Activated CD4-positive, CD25-positive, alpha-beta regulatory T cell treated with anti-CD3 and anti-CD28 coated beads, Interleukin-2, amount 50 U/mL, for 72 hours (primary cell): ENCODE measurements at regions not wholly inside any gene's neighbourhood (a gene's known extent, or its start where the extent isn't known, plus 50 kb on each side); places are given as distances from the start of the nearest gene placed in this dataset.

Experiments used
- DNase-seq: peaks from one replicate; pipeline ENCODE4 v3.0.0; 2021

DNA sequence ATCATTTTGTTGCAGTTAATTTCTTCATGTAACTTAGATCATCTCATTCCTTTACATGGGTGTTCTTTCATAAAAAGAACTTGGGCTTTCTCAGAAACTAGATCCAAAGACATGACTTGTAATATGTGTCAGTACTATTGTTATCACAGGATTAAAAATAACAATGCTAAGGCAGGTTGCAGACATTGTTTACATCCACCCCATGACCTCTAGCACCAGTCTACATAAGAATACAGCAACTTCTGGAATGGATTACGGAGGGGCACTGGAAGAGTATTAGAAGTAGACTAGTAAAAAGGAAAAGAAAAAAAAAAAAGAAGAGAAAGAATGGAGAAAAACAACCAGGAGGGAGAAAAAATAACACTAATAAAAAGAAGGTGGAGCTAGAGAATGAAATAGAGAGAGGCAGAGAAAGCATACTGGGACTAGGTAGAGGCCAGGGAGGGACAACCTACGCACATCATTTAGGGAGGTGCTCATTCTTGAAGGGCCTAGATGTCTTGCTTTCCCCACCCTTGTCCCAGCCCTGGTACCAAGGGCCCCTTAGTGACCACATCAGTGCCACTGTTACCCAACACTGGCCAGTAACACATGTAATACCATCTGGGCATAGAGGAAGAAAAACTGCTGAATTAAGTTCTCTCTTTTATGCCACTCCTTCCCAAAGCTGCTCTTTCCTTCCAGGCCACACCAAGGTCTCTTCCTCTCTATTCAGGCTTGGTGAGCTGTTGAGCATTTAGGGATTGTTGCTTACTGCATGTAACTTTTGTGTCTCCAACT, 70.6 kb upstream of the KLF7 start:
- no peak for DNase-seq

DNA sequence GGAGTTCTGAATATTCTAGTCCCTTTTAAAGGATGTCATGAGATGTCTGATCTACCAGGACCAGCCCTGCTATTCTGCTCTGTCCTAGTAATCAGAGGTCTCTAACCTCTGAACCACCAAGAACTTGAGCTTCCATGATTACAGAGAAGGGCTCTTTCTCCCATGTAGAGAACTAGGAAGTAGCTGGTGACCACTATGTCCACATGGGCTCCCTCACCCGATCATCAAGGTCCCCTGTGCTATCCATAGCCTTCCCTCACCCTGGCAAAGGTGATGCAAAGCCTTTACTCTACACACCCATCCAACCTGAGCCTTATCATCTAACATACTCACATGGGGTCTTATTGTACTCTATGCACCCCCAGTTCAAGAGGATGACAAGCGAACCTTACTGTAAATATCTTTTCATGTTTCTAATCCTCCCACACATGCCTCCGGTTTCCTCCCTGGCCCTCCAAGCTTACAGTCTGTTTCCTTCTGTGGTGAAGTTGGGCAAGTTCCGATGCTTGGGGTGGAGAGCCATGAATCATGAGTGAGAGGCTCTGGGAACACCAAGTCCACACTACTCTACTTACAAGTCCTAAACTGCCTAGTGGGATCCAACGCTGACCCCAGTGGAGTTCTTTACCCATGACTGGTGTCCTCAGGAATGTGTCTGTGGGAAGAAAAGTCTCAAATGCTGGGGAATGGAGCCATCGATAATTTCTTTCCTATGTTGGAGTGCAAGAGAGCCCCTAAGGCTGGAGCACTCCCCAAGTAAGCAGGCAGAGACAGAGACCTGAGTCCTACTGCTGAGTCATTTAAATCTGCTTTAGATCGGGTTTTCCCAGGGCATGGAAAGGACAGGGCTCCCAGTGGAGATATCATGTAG, 73.3 kb upstream of the KLF7 start:
- no peak for DNase-seq

DNA sequence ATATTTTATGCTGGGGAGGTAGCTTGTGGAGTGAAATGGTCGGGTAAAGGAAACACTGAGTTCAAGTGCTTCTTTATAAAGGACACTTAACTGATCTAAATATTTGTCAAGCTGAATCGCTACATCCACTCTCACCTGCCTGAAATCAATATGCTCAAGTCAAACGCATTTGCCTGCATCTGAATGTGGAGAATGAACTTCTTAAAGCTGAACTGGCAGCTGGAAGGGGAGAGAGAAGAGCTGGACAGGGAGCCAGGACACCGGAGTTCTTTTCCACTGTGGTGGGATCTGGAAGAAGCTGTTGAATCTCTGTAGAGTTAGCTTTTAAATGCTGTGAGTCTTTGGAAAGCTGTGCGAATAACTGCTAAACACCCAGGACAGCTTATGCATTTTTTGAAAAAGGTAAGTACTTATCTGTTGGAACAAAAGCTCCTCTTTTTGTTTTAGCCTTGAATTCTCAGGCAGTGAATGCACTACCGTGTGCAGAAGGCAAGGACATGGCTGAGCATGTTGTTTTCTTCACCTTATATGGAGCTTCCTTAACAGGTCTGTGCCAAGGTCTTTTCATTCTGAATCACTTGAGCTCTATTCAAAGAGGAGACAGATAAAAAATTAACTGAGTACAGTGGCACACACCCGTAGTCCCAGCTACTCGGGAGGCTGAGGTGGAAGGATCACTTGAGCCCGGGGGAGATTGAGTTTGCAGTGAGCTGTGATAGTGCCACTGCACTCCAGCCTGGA, 74.2 kb upstream of the KLF7 start:
- no peak for DNase-seq

- DNase-seq: no peak
Observed at GRCh38 chr2:207240649-207241048, 74.9 kb upstream of the KLF7 start.

GRCh38 chr2:207241198-207241597, 75.5 kb upstream of the KLF7 start:
- no peak for DNase-seq

DNA sequence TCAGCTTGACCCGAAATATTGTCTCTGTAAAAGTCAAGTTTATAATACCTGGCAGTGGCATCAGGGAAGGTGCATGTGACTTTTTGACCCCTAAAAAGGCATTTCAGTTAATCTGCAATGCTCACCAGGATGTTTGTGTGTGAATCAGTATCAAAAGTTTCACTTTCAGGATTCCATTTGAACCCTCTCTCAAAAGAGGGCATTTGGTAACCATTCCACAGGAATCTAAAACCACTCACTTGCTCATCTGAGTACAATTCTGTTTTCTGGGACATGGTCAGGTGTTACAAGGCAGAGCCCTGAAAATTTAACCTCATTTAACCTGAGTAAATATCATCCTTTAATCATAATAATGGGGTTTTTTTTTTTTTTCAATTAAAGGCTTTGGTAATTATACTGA, 77.9 kb upstream of the KLF7 start:
- no peak for DNase-seq

GRCh38 chr2:207244971-207245925, 79.5 kb upstream of the KLF7 start:
- DNase-seq: no peak

GRCh38 chr2:207248702-207249377, 83.1 kb upstream of the KLF7 start:
- DNase-seq: no peak

- DNase-seq: no peak
Observed at GRCh38 chr2:207251022-207251421, 85.3 kb upstream of the KLF7 start.

GRCh38 chr2:207251573-207252192, 85.9 kb upstream of the KLF7 start:
- no peak for DNase-seq

GRCh38 chr2:207252416-207252815, 86.7 kb upstream of the KLF7 start:
- DNase-seq: no peak

- DNase-seq: no peak
Observed at GRCh38 chr2:207252979-207253645, 87.4 kb upstream of the KLF7 start.

- DNase-seq: no peak
Observed at GRCh38 chr2:207253666-207254345, 88.1 kb upstream of the KLF7 start.

DNA sequence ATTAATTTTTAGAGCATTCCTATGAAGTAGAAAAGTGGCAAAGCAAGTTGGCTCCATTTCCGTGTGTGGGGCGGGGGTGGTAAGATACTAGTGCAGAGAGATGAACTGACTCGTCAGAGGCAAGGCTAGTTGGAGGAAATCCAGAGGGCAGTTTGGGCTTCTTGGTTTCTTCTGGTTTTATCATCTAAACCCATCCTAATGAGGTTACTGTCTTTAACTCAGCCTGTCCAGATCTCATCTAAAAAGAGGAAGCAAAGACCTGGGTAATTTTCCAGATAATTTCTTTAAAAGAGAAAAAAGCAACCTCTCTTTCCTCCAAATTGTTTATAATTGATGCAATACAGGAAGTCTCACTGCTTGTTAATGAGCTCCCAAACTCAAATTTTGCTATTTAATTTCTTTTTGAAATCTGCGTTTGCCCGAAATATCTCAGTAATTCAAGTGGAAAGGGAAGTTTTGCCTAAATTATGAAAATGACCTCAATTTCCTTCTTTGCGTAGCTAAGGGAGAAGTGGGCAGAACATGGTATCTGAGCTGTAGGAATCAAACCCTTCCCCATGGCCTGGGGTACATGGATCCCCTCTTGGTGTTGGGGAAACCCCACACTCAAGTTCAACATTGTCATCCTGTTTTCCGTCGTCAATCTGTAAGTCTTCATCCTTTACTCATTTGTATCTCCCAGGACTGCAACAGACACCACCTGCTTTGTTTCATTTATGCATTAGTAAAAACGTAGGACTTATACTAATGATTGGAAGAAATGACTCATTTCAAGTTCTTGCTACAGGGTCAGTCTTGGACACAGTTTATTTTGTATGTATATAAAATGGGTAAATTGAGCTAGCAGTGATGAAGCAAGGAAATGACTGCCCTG, 89.1 kb upstream of the KLF7 start:
- no peak for DNase-seq

DNA sequence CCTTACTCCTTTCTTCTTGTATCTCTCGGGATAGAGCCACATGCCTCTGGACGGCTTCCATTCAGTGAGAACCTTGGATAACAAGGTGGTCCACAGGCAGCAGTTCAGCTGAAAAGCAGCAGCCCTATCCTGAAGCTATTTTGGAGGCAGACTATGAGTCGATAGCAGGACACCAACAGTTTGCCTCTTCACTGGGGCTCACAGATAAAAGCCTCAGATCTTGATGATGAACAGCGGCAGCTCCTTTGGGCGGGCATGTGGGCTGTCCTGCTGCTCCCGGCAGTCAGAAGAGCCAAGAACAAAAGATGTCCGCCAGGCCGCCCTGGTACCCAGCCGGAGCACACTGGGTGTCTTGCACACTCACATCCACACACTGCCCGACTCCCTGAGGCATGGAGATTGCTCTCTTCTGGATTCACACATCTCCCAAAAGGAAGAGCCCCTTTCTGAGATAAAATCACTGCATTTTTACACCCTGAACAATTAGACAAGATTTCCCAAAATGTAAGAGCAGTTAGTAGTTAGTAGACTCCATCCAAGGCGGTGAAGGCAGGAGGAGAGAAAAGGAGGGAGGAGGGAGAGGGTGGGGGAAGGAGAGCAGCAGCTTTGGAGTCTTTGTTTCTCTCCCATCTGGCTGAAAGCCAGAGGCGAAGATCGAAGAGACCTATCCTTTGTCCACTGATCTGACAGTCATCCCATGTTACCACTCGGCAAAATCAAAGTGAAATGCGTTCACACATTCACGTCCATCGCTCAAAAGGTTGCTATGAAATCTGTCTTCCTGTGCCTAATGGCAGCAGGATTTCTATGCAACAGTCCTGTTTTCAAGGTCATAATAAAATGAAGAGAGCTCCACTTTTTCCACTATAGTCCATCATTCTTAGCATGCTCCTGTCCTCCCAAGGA, 90.1 kb upstream of the KLF7 start:
- DNase-seq: no peak

DNA sequence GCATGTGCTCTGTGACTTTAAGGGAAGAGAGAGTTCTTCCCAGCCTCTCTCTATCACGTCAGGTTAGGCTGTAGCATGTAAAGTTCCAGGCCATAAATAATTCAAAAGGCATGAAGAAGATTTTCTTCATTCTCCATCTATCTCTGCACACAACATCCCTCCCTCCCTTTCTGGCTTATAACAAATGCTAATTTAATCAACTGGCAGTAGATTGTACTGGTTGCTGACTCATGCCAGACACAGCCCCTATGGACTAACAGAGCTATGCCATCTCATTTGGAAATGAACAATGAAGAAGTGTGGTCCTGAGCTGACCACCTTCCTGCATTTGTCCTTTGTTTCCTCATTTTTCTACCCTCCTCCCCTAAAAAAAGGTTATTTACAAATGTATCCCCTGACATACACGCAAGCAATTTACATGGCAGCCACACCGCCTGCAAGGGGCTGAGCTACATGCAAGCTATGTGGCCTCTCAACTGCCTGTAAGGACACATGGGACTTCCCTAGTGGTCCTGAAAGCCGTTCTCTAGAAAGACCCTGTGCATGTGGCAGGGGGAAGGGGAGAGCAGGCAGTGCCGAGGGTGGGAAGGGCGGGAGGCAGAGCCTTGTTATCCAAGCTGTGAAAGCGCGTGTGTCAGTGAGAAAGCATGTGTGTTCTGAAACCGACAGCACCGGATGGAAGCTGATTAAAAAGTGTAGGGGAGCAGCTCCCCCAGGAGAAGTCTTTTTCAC, 90.9 kb upstream of the KLF7 start:
- DNase-seq: no peak
